Right lobe of liver (tissue), 4 donors: ENCODE measurements at regions not wholly inside any gene's neighbourhood (a gene's known extent, or its start where the extent isn't known, plus 50 kb on each side); places are given as distances from the start of the nearest gene placed in this dataset.

Experiments used
- CTCF ChIP-seq, 4 donors: fragments of 200-600 bp in 3 of 4; fragments of 450-650 bp in 1 of 4; IDR thresholded peaks; one replicate each; pipeline versions ENCODE4 v1.5.1 to v1.8.0; 2016 to 2022; ENCODE audit warnings: antibody characterized with exemption in 4 of 4, mild to moderate bottlenecking in 2 of 4
- POLR2A ChIP-seq: fragments of 450-650 bp; IDR thresholded peaks from one replicate; pipeline ENCODE4 v1.6.1; 2017; ENCODE audit warnings: antibody characterized with exemption, mild to moderate bottlenecking
- donor health status: DM: no; HTN: no; CAD: no.
- donor health status: DM: no; HTN: no; CAD: no.
- donor health status: DM: no; HTN: yes; CAD: no.

- no peak for TF ChIP-seq CTCF (IDR thresholded peaks at IDR 0.05)
- TF ChIP-seq POLR2A: no peak
Measured at GRCh38 chr20:40583205-40583604, 105.8 kb downstream of the MAFB start.
